HG03108 (cell line): ENCODE measurements at regions not wholly inside any gene's neighbourhood (a gene's known extent, or its start where the extent isn't known, plus 50 kb on each side); places are given as distances from the start of the nearest gene placed in this dataset.

Experiments used
- ATAC-seq: cut with Tn5 transposase; IDR thresholded peaks from one replicate; pipeline ENCODE4 v1.9.1; 2021; ENCODE audit warnings: moderate library complexity; ENCODE audit not compliant: unreplicated experiment

DNA sequence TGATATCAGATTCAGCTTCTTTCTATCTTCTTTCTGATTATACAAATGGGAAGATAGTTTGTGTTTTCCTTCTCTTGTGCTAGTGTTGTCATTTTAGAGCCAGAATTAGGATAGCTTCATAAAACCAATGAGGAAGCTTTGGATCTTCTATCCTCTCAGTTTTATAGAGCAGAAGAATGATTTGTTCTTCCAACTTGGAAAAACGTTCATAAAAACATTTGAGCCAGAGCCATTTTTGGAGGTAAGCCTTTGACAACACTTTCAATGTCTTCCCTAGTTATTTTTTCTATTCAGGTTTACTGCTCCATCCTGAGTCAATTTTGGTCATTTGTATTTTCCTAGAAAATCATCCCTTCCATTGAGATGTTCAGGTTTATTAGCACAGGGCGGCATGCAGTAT lies 91.2 kb upstream of the MYOCD start:
- no peak for ATAC-seq

DNA sequence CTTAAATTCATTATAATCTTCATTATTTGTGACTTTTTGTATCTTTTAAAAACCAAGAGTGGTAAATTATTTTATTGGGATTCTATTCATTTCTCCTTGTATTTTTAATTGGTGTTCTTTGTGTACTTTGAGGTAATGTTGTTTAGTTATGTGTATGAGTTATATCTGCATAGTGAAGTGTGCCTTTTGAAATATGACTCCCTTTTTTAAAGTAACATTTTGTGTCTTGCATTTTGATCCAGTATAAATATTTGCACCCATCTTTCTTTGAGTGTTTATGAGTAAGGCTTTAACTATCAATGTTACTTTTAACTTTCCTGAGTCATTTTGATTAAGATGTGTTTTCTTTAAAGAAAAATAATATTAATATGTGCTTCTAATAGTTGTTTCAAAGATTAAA lies 90.0 kb upstream of the MYOCD start:
- no peak for ATAC-seq

DNA sequence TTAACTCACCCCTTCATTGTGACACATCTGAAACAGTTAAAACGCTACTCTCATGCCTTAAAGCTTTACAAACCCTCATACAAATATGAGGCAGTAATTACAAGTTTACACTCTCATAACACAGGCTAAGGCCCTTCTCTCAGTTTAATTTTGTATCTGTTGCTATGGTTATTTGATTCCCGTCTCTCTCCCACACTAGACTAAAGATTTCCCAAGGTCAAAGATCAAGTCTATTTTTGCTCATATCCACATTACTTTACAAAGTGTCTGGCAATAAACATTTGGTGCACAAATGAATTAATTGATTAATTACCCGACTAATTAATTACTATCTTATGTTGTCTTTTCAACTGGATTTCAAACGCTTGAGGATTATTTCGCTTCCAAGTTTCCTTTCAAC lies 86.4 kb upstream of the MYOCD start:
- ATAC-seq: no peak

DNA sequence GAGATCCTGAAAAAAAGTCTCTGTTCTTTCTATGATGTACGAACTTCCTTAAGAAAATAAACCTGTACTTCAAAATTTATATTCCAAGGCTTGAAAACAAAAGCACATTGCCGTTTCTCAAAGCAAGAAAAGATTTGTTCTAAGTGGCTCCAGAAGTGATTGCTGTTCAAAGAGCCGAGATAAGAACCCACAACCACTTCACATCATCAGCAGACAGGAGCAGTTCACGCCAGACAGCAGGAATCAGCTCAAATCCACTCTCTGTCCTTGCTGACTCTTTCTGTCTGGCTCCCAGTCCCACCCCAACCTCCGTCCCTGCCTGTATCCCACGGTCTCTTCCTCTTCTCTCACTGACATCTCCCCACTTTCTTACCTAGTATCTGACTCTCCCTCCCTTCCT lies 85.0 kb upstream of the MYOCD start:
- no peak for ATAC-seq

DNA sequence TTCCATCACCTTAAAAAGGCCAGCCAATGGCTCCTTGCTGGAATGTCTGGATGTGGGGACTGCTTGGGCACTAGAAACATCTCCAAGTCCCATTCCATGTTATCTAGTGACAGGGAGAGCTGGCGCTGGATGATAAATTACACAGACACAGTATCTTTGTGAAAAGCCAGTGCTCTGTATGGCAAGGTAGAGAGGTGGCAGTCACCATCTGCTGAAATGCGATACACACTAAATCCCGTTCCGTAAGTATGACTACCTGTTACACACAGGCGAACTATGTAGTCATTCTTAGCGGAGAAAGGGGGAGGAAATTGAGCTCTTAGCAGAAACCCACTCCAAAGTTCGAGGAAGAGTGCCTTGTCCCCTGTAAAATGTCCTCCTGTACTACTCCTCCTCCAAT lies 81.0 kb upstream of the MYOCD start:
- no peak for ATAC-seq

DNA sequence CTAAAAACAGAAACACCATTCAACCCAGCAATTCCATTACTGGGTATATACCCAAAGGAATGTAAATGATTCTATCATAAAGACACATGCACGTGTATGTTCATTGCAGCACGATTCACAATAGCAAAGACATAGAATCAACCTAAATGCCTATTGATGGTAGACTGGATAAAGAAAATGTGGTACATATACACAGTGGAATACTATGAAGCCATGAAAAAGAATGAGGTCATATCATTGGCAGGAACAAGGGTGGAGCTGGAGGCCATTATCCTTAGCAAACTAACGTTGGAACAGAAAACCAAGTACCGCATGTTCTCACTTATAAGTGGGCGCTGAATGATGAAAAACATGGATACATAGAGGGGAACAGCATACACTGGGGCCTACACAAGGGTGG lies 77.2 kb upstream of the MYOCD start:
- no peak for ATAC-seq

DNA sequence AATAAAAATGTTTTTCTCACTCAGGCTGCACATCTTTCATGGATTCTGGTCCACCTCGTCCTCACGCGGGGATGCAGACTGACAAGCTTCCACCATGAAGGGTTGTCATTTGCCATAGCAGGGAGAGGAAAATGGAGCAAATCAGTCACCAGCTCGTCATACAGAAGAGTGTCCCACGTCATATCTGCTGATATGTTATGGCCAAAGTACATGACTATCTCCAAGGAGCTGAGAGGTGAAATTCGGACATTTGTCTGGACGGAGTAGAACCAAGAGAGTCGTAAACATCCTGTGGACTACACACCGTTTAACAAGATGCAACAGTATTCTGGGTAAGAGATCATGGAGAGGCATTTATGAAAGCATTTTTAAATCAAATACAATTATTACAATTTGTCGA lies 75.3 kb upstream of the MYOCD start:
- no peak for ATAC-seq

DNA sequence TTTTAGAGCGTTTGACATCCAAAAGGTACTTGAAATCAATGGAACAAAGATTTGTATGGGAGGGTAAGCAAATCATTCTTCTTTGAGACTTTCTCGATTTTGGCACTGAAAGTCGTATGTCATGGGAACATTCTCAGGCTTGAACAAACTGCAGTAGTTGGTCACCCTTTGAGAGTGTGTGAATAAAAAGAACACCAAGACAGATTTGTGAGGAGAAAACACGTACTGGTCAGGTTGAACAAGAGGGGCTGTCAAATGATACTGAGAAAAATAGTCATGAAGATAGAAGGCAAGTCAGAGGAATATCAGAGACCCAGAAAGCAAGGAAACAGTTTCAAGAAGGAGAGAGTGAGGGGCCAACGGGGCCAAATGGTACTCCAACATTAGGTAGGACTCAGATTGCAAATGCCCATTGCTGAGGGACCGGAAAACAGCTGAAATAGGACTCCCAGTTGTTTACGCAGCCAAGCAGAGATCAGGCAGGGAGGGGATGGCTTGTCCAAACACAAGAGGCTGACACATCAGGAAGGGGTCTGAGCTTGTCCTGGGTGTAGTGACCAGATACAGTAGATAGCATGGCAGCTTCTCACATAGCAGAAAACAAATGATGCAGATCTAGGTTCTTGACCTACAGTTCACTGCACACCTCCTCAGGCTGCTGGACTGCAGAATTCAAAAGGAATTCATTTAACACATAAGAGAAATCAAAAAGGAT lies 74.5 kb upstream of the MYOCD start:
- ATAC-seq: no peak

DNA sequence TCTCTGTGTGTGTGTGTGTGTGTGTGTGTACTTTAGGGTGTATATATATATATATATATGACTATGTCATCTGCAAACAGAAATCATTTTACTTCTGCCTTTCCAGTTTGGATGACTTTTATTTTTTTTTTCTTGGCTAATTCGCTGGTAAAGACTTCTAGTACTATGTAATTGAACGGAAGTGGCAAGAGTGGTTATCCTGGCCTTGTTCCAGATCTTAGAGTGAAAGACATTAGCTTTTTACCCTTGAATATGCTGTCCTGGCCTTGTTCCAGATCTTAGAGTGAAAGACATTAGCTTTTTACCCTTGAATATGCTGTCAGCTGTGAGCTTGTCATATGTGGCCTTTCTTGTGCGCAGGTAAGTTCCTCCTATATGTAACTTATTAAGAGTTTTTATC lies 72.7 kb upstream of the MYOCD start:
- no peak for ATAC-seq

DNA sequence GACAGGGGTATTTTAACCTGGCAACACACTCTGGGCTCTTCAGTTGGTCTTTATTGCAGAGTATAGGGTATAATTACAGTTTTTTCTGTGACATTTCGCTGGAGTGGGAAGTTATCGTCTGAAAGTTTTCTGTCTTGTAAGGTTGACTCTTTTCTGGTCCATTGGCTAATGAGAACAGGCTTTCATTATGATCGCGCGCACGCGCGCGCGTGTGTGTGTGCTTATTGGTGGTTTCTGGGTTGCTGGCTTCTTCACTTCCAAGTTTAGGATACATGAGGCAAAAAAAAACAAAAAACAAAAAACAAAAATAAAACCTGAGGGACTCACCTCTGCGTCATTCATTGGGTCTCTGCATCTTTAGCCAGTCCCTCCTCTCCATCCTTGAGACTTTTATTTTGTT lies 68.7 kb upstream of the MYOCD start:
- ATAC-seq: no peak

DNA sequence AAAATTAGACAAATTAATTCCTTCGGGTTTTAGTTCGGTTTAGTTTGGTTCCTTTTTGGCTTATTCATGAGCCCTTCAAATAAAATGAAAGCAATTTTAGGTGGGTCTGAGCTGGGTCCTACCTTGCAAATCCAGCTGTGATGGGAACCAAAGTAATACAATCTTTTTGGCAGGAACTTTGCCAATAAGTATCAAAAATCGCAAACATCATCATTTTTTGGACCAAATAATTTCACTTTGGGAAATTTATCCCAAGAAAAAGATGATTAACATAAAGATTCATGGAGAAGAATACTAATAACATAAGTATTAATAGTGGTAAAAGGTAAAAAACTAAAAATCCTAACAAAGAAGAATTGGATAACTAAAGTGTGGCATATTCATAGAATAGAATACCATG lies 67.8 kb upstream of the MYOCD start:
- no peak for ATAC-seq

DNA sequence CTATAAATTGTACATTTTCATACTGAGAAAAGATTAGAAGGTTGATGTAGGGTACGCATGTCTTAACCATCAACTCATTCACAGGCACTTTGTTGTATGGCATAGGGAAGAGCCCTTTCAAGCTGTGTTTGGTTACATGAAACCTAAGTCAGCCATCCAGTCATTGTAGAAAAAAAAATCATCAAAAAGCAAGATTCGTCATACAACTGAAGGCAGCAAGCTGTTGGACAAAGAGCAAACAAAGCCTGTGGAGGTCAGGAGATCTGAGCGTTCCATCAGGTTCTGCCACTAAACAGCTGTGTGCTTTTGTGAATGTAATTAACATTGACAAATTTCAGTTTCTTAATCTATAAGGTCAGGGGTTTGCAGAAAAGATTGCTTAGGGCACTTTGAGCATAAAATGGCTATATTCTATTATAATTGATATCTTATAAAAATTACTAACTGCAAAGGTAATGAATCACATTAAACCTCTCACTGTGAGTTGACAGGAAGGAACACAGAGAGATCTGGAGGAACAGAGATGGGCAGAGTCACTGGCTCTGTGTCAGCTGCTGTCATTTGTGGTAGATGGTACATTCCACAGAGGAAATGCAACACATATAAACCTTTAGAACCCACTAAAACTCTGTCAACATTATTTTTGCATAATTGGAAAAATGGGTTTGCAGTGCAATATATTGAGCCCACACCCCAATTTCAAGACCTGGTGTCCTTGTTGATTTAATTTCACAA lies 66.3 kb upstream of the MYOCD start:
- no peak for ATAC-seq

DNA sequence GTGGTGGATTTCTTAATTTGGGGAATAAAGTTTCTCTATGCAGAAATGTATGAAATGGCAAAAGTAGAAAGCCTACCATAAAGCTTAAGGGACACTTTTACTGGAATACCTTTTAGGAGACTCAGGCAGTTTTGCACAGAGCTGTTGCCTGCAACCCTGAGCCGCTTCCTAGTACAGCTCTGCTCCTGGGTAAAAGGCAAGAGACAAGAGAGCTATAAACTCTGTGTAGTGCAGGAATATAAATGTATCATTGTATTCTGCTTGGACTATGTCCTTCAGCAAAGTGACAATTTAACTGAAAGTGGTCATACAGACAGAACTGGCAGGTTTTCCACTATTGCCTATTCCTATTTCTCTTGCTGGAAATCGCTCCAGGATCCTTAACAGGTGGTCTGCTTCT lies 65.3 kb upstream of the MYOCD start:
- ATAC-seq: no peak

DNA sequence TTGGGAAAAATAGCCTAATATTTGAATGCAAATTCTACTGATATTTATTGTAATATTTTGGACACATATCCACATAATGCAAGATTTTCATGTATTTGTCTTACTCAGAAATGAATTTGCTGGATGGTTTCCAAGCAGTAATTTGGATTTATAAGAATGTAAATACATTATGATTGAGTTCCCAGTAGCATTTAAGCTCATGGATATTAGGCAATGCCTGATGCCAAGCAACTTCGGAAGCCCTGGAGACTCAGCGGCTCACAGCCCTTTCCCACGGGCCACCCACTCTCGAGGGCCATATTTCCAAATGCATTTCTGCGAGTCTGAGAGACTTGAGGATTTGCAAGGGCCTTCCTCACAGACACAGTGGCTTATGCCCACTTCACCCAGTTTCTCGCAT lies 62.1 kb upstream of the MYOCD start:
- no peak for ATAC-seq

DNA sequence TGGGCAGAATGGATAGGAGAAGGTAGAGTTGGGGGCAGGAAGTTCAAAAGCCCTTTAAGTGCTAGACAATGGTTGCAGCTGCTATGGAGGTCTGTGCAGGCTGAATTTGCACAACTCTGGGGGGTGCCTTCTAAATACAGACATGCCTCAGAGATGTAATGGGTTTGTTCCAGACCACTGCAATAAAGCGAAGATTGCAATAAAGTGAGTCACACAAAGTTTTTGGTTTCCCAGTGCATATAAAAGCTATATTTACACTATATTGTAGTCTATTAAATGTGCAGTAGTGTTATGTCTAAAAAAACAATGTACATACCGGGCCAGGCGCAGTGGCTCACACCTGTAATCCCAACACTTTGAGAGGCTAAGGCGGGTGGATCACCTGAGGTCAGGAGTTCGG lies 60.5 kb upstream of the MYOCD start:
- ATAC-seq: no peak

DNA sequence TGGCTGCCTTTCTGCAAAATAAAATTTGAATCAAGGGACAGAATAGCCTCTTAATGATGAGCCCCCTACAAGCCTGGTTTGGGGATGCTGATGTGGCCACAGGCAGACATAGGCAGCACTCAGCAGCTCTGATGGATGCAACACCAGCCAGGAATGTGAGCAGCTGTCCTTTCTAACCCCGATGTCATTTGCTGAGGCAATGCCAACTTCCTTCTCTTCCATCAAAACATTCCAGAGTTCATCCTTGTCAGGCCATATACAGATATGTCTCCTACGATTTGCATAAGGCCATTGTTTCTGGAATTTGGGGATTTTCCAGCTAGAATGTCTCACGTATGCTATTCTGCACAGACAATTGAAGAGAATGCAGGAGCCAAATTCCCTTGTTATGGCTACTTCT lies 52.1 kb upstream of the MYOCD start:
- ATAC-seq: no peak
